OCI-LY1 (cell line): ENCODE measurements at regions not wholly inside any gene's neighbourhood (a gene's known extent, or its start where the extent isn't known, plus 50 kb on each side); places are given as distances from the start of the nearest gene placed in this dataset.

Experiments used
- H2AFZ ChIP-seq: fragments of 200-600 bp; sonication (generic), shearing (Covaris generic); 2 replicates; pipeline ENCODE4 v1.6.0; 2014; ENCODE audit warnings: antibody characterized with exemption, mild to moderate bottlenecking, low read length
- H3F3A ChIP-seq: fragments of 200-600 bp; sonication (generic), shearing (Covaris generic); 2 replicates; pipeline ENCODE4 v1.6.0; 2014; ENCODE audit warnings: mild to moderate bottlenecking, antibody characterized with exemption, low read length, moderate library complexity; ENCODE audit not compliant: insufficient read depth
- H3K27ac ChIP-seq: fragments of 200-600 bp; sonication (generic); 2 replicates; pipeline ENCODE4 v1.5.1; 2014; ENCODE audit warnings: low read length, mixed run types, mild to moderate bottlenecking, low read depth; ENCODE audit not compliant: poor library complexity, severe bottlenecking
- H3K27me3 ChIP-seq: fragments of 200-600 bp; sonication (generic); 2 replicates; pipeline ENCODE4 v1.6.0; 2014; ENCODE audit warnings: antibody characterized with exemption, mild to moderate bottlenecking, low read length, moderate library complexity; ENCODE audit not compliant: insufficient read depth
- H3K36me3 ChIP-seq: fragments of 200-600 bp; sonication (generic); 2 replicates; pipeline ENCODE4 v1.6.1; 2014; ENCODE audit warnings: mild to moderate bottlenecking, antibody characterized with exemption, low read length, moderate library complexity, mixed read lengths; ENCODE audit not compliant: insufficient read depth
- H3K4me1 ChIP-seq: fragments of 200-600 bp; sonication (generic); 2 replicates; pipeline ENCODE4 v1.5.1; 2014; ENCODE audit warnings: mild to moderate bottlenecking, low read length, moderate library complexity; ENCODE audit not compliant: insufficient read depth, severe bottlenecking
- H3K4me2 ChIP-seq: fragments of 200-600 bp; sonication (generic), shearing (Covaris generic); 2 replicates; pipeline ENCODE4 v1.6.1; 2014; ENCODE audit warnings: low read length
- H3K4me3 ChIP-seq: fragments of 200-600 bp; sonication (generic); 2 replicates; pipeline ENCODE4 v1.5.1; 2014; ENCODE audit warnings: low read length, low read depth, mild to moderate bottlenecking, mixed read lengths; ENCODE audit not compliant: poor library complexity, severe bottlenecking
- H3K79me2 ChIP-seq: fragments of 200-600 bp; shearing (Covaris generic); 2 replicates; pipeline ENCODE4 v1.6.1; 2016; ENCODE audit warnings: mixed run types, low read length, mixed read lengths; ENCODE audit not compliant: insufficient read depth
- H3K9ac ChIP-seq: fragments of 200-600 bp; sonication (generic), shearing (Covaris generic); 2 replicates; pipeline ENCODE4 v1.6.1; 2014; ENCODE audit warnings: mild to moderate bottlenecking, low read length, mixed read lengths
- H3K9me2 ChIP-seq: fragments of 200-600 bp; sonication (generic), shearing (Covaris generic); 2 replicates; pipeline ENCODE4 v1.6.1; 2014; ENCODE audit warnings: low read depth, mild to moderate bottlenecking, low read length, mixed read lengths
- H3K9me3 ChIP-seq: fragments of 200-600 bp; shearing (Covaris generic); 2 replicates; pipeline ENCODE4 v1.6.1; 2014; ENCODE audit warnings: low read length, mixed read lengths
- H4K20me1 ChIP-seq: fragments of 200-600 bp; sonication (generic), shearing (Covaris generic); 2 replicates; pipeline ENCODE4 v1.6.0; 2016; ENCODE audit warnings: mild to moderate bottlenecking, low read length; ENCODE audit not compliant: insufficient read depth
- EZH2 ChIP-seq: fragments of 200-600 bp; sonication (generic), shearing (Covaris generic); IDR thresholded peaks from 2 replicates; pipeline ENCODE4 v1.8.0; 2017; ENCODE audit warnings: borderline replicate concordance, mixed run types, mild to moderate bottlenecking, antibody characterized with exemption, low read length, moderate library complexity, mixed read lengths
- TF ChIP-seq, protein P1 (sequence below): fragments of 200-600 bp; sonication (generic), shearing (Covaris generic); IDR thresholded peaks from 2 replicates; pipeline ENCODE4 v1.5.1; 2017; ENCODE audit warnings: mild to moderate bottlenecking, antibody characterized with exemption, low read length, moderate library complexity, mixed read lengths

DNA sequence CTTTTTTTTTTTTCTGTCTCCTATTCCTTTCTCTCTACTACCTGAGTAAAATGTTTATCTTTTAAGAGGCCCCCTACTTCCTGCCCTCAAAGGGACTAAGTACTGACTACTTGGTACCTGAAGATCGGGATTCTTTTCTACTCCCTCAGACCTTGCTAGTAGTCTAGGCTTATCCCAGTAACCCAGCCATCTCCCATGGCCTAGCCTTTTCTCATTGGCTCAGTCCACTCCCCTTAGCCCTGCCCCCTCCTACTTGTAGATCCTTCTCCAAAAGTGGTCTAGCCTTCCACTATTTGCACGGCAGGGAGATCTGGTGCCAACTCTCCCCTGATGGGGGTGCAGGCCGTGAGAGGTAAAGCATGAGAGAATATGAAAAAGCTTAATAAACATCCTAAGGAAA, 133.7 kb downstream of the RCN1 start:
- H3K9me2 ChIP-seq, result no peaks in the 10 kb centered on the region
- H4K20me1 ChIP-seq, result no peaks in the 10 kb centered on the region
- no peaks in the 10 kb centered on the region for H3K36me3 ChIP-seq
- H2AFZ ChIP-seq, result no peak overlapping the region
- H3K79me2 ChIP-seq, result no peaks in the 10 kb centered on the region
- no peaks in the 10 kb centered on the region for H3K4me1 ChIP-seq
- no peaks in the 10 kb centered on the region for H3K27me3 ChIP-seq
- no peak overlapping the region for H3K4me2 ChIP-seq
- H3K9ac ChIP-seq, result no peak overlapping the region
- no peak overlapping the region for H3K27ac ChIP-seq
- H3K9me3 ChIP-seq, result no peaks in the 10 kb centered on the region
- no peak overlapping the region for H3K4me3 ChIP-seq
- no peaks in the 10 kb centered on the region for H3F3A ChIP-seq
- TF ChIP-seq, protein P1, sequence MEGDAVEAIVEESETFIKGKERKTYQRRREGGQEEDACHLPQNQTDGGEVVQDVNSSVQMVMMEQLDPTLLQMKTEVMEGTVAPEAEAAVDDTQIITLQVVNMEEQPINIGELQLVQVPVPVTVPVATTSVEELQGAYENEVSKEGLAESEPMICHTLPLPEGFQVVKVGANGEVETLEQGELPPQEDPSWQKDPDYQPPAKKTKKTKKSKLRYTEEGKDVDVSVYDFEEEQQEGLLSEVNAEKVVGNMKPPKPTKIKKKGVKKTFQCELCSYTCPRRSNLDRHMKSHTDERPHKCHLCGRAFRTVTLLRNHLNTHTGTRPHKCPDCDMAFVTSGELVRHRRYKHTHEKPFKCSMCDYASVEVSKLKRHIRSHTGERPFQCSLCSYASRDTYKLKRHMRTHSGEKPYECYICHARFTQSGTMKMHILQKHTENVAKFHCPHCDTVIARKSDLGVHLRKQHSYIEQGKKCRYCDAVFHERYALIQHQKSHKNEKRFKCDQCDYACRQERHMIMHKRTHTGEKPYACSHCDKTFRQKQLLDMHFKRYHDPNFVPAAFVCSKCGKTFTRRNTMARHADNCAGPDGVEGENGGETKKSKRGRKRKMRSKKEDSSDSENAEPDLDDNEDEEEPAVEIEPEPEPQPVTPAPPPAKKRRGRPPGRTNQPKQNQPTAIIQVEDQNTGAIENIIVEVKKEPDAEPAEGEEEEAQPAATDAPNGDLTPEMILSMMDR, result no peak
- no peak for TF ChIP-seq EZH2

DNA sequence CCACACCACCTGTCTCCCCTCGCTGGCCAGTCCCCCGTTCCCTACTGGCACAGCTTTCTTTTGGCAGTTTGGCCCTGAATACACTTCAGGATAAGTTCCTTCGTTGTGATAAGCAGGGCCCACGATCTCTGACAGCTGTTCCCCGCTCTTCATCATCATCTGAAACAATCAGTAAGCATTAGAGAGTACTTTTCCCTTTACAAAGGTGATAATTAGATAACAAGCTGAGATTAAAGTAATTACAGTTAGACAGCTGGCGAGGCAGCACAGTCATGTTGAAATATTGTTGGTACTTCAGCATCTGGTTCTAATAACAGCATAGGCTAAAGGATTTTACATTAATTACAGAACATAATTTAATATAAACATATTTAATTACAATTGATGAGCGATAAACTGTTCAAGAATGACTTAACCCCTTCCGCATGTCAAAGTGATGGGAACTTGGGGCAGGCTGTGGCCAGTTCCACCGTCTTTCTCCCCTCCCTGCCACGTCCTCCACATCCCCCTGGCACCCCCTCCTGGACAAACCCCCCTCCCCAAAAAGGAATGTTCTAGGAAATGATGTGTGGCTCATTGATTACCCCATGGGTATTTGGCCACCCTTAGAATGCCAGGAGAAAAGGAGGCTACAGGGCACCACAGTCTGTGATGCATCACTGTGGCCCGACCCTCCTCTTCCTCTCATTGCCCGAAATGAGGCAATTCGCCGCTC, 134.9 kb downstream of the RCN1 start:
- no peaks in the 10 kb centered on the region for H3K4me1 ChIP-seq
- H4K20me1 ChIP-seq, result no peaks in the 10 kb centered on the region
- H3K4me2 ChIP-seq, result no peak overlapping the region
- H3K4me3 ChIP-seq, result no peak overlapping the region
- H2AFZ ChIP-seq, result no peak overlapping the region
- H3K36me3 ChIP-seq, result no peaks in the 10 kb centered on the region
- TF ChIP-seq, protein P1, result no peak
- no peak for TF ChIP-seq EZH2
- no peaks in the 10 kb centered on the region for H3K9me2 ChIP-seq
- no peaks in the 10 kb centered on the region for H3K79me2 ChIP-seq
- H3K9me3 ChIP-seq, result no peaks in the 10 kb centered on the region
- H3K27me3 ChIP-seq, result no peaks in the 10 kb centered on the region
- no peak overlapping the region for H3K27ac ChIP-seq
- H3K9ac ChIP-seq, result no peak overlapping the region
- H3F3A ChIP-seq, result no peaks in the 10 kb centered on the region

DNA sequence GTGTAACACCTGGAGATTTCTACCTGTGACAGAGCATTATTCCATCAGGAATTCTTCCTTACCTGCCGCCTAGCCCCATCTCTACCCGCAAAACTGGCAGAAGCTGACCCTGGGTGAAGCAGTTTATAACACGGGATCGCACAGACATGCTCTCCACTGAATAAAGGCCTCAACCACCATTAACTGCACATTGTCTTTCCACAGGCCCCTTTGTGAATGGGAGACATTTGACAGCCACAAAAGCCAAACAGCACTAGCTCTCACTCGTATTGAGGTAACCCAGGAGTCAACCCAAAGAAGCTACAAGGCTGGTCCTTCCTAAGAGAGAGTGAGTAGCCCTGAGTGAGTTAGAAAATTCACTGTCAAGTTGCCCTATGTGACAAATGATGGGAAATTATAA, 135.6 kb downstream of the RCN1 start:
- Histone ChIP-seq H3K4me3 (no peak overlapping the region), H3K79me2 (no peaks in the 10 kb centered on the region), H2AFZ (no peak overlapping the region), H3K4me1 (no peaks in the 10 kb centered on the region), H4K20me1 (no peaks in the 10 kb centered on the region), H3K9ac (no peak overlapping the region), H3K27ac (no peak overlapping the region), H3K4me2 (no peak overlapping the region), H3K9me2 (no peaks in the 10 kb centered on the region), H3K27me3 (no peaks in the 10 kb centered on the region), H3K36me3 (no peaks in the 10 kb centered on the region), H3K9me3 (no peaks in the 10 kb centered on the region), H3F3A (no peaks in the 10 kb centered on the region)
- TF ChIP-seq, protein P1, result no peak
- TF ChIP-seq EZH2, result no peak
